Esophagus muscularis mucosa (tissue), 4 donors: ENCODE measurements at regions not wholly inside any gene's neighbourhood (a gene's known extent, or its start where the extent isn't known, plus 50 kb on each side); places are given as distances from the start of the nearest gene placed in this dataset.

ENCODE experiments used
- DNase-seq: peaks from one replicate; pipeline ENCODE4 v3.0.0-alpha.2; 2017; ENCODE audit errors: extremely low spot score
- H3K27ac ChIP-seq, 4 donors: fragments of 200-600 bp; sonication (generic); replicated peaks in 1 of 4; 1 replicate in 3 of 4; 2 replicates in 1 of 4; pipeline ENCODE4 v1.5.1; 2016 to 2019; ENCODE audit warnings: mild to moderate bottlenecking in 1 of 4
- H3K27me3 ChIP-seq, 4 donors: fragments of 200-600 bp; sonication (generic); one replicate each; pipeline versions ENCODE4 v1.5.1 to v1.6.0; 2016 to 2019
- H3K36me3 ChIP-seq, 4 donors: fragments of 200-600 bp; sonication (generic); one replicate each; pipeline ENCODE4 v1.5.1; 2016 to 2019
- H3K4me1 ChIP-seq, 4 donors: fragments of 200-600 bp; sonication (generic); one replicate each; pipeline ENCODE4 v1.5.1; 2016 to 2019
- H3K4me3 ChIP-seq, 4 donors: fragments of 200-600 bp; sonication (generic); 1 replicate in 2 of 4; 2 replicates in 2 of 4; pipeline ENCODE4 v1.5.1; 2016 to 2019; ENCODE audit warnings: mild to moderate bottlenecking in 4 of 4, moderate library complexity in 1 of 4
- H3K9me3 ChIP-seq, 4 donors: fragments of 200-600 bp; sonication (generic); 1 replicate in 3 of 4; 2 replicates in 1 of 4; pipeline ENCODE4 v1.5.1; 2016 to 2019
- CTCF ChIP-seq, 3 experiments: fragments of 200-600 bp in 2 of 3; fragments of 450-650 bp in 1 of 3; sonication (generic) in 2 of 3; IDR thresholded peaks; one replicate each; pipeline ENCODE4 v1.5.1; 2017 to 2019; ENCODE audit warnings: antibody characterized with exemption in 3 of 3, mild to moderate bottlenecking in 2 of 3, moderate library complexity in 1 of 3
- EP300 ChIP-seq: sonication (generic); formaldehyde crosslinking; IDR thresholded peaks from one replicate; pipeline ENCODE4 v1.6.1; 2017; ENCODE audit warnings: antibody characterized with exemption
- POLR2A ChIP-seq: fragments of 450-650 bp; IDR thresholded peaks from one replicate; pipeline ENCODE4 v1.6.1; 2017; ENCODE audit warnings: antibody characterized with exemption, moderate library complexity, mild to moderate bottlenecking, low read depth
- POLR2AphosphoS5 ChIP-seq, 2 donors: sonication (generic); formaldehyde crosslinking; IDR thresholded peaks; one replicate each; pipeline ENCODE4 v1.6.1; 2017; ENCODE audit warnings: antibody characterized with exemption in 2 of 2
- WGBS: methylation state at CpG from one replicate; pipeline ENCODE4 v1.1.5; 2018; 5-methylcytosine and 5-hydroxymethylcytosine counted together
- intact Hi-C: fragments of 100-400 bp; cut with DNase I; formaldehyde crosslinking; loops from one replicate; pipeline ENCODE4 v1.15.1; 2023

- no peak for DNase-seq
- H3K27ac ChIP-seq = no peak overlapping the region
- H3K9me3 ChIP-seq = no peaks in the 10 kb centered on the region
- TF ChIP-seq EP300 (no peak), CTCF (IDR thresholded peaks at IDR 0.05) (no peak), POLR2AphosphoS5 (IDR thresholded peaks at IDR 0.05) (no peak), POLR2A (no peak)
- intact Hi-C loops = no loop called here
- H3K36me3 ChIP-seq = no peaks in the 10 kb centered on the region
- no peaks in the 10 kb centered on the region for H3K27me3 ChIP-seq
- H3K4me3 ChIP-seq = no peak overlapping the region
- no peaks in the 10 kb centered on the region for H3K4me1 ChIP-seq
- WGBS = no CpG with 5 or more reads among the region's 3 CpGs
Observed at GRCh38 chrY:17018126-17018525, 861.9 kb downstream of the CDY2B start.

- intact Hi-C loops = no loop called here
- no CpG with 5 or more reads among the region's 2 CpGs for WGBS
- Histone ChIP-seq H3K4me3 (no peak overlapping the region), H3K27me3 (no peaks in the 10 kb centered on the region), H3K27ac (no peak overlapping the region), H3K9me3 (no peaks in the 10 kb centered on the region), H3K36me3 (no peaks in the 10 kb centered on the region), H3K4me1 (no peaks in the 10 kb centered on the region)
- TF ChIP-seq EP300 = no peak
- no peak for TF ChIP-seq POLR2AphosphoS5 (IDR thresholded peaks at IDR 0.05)
- TF ChIP-seq POLR2A = no peak
- no peak for TF ChIP-seq CTCF (IDR thresholded peaks at IDR 0.05)
- DNase-seq = no peak
Observed at GRCh38 chrY:16993551-16993950, 886.5 kb downstream of the CDY2B start.

GRCh38 chrY:16981776-16982175 lies 898.2 kb downstream of the CDY2B start:
- WGBS = no CpG with 5 or more reads among the region's 1 CpG
- intact Hi-C loops = no loop called here

GRCh38 chrY:16959071-16959470 lies 920.9 kb downstream of the CDY2B start:
- Histone ChIP-seq H3K9me3 (no peaks in the 10 kb centered on the region), H3K4me3 (no peak overlapping the region), H3K27me3 (no peaks in the 10 kb centered on the region), H3K36me3 (no peaks in the 10 kb centered on the region), H3K27ac (no peak overlapping the region), H3K4me1 (no peaks in the 10 kb centered on the region)
- DNase-seq = no peak
- no peak for TF ChIP-seq CTCF (IDR thresholded peaks at IDR 0.05)
- TF ChIP-seq EP300 = no peak
- TF ChIP-seq POLR2AphosphoS5 (IDR thresholded peaks at IDR 0.05) = no peak
- TF ChIP-seq POLR2A = no peak
- no CpG with 5 or more reads among the region's 6 CpGs for WGBS
- intact Hi-C loops = no loop called here

More at GRCh38 chrY:16981776-16982175, 898.2 kb downstream of the CDY2B start:
- no peak overlapping the region for H3K27ac ChIP-seq
- no peak for DNase-seq
- no peak overlapping the region for H3K4me3 ChIP-seq
- TF ChIP-seq CTCF (IDR thresholded peaks at IDR 0.05) (no peak), POLR2AphosphoS5 (IDR thresholded peaks at IDR 0.05) (no peak), POLR2A (no peak)
- no peaks in the 10 kb centered on the region for H3K9me3 ChIP-seq
- H3K36me3 ChIP-seq = no peaks in the 10 kb centered on the region
- no peaks in the 10 kb centered on the region for H3K4me1 ChIP-seq
- H3K27me3 ChIP-seq = no peaks in the 10 kb centered on the region

GRCh38 chrY:16947221-16947620 lies 932.8 kb downstream of the CDY2B start:
- WGBS = no CpG with 5 or more reads among the region's 1 CpG
- no peak overlapping the region for H3K27ac ChIP-seq
- H3K36me3 ChIP-seq = no peaks in the 10 kb centered on the region
- H3K4me1 ChIP-seq = no peaks in the 10 kb centered on the region
- intact Hi-C loops = no loop called here
- no peaks in the 10 kb centered on the region for H3K27me3 ChIP-seq
- no peaks in the 10 kb centered on the region for H3K9me3 ChIP-seq
- DNase-seq = no peak
- no peak overlapping the region for H3K4me3 ChIP-seq
- TF ChIP-seq EP300 (no peak), CTCF (IDR thresholded peaks at IDR 0.05) (no peak), POLR2A (no peak), POLR2AphosphoS5 (IDR thresholded peaks at IDR 0.05) (no peak)
